H1 (cell line): ENCODE measurements at regions not wholly inside any gene's neighbourhood (a gene's known extent, or its start where the extent isn't known, plus 50 kb on each side); places are given as distances from the start of the nearest gene placed in this dataset.

ENCODE experiments used
- EP300 ChIP-seq, 2 experiments: IDR thresholded peaks; 1 replicate in 1 of 2; 2 replicates in 1 of 2; pipeline ENCODE4 v1.6.1; 2011 to 2012; ENCODE audit warnings: low read depth in 2 of 2, low read length in 2 of 2, mild to moderate bottlenecking in 2 of 2, borderline replicate concordance in 1 of 2, inconsistent platforms in 1 of 2, moderate library complexity in 1 of 2
- EZH2 ChIP-seq: fragments of 200-600 bp; sonication (generic); IDR thresholded peaks from 2 replicates; pipeline ENCODE4 v1.7.1; 2012; ENCODE audit warnings: low read depth, mild to moderate bottlenecking, moderate library complexity, low read length, inconsistent platforms; ENCODE audit not compliant: severe bottlenecking
- TAF1 ChIP-seq: IDR thresholded peaks from 2 replicates; pipeline ENCODE4 v1.6.1; 2011; ENCODE audit warnings: mild to moderate bottlenecking, low read depth, low read length
- TF ChIP-seq, protein P1 (sequence below), 3 experiments: IDR thresholded peaks; 1 replicate in 2 of 3; 2 replicates in 1 of 3; pipeline versions ENCODE4 v1.5.1 to v1.6.1; 2011; ENCODE audit warnings: low read length in 3 of 3, mild to moderate bottlenecking in 3 of 3, inconsistent platforms in 2 of 3, low read depth in 1 of 3, moderate library complexity in 1 of 3; ENCODE audit not compliant: insufficient read depth in 1 of 3; ENCODE audit errors: control extremely low read depth in 1 of 3
- TF ChIP-seq, protein P2 (sequence below): IDR thresholded peaks from 2 replicates; pipeline ENCODE4 v1.6.1; 2011; ENCODE audit warnings: low read depth, mild to moderate bottlenecking, low read length; ENCODE audit not compliant: insufficient read depth
- TF ChIP-seq, protein P3 (sequence below): fragments of 300-600 bp; sonication (generic); IDR thresholded peaks from 2 replicates; pipeline ENCODE4 v1.7.1; 2012; ENCODE audit warnings: low read length, moderate library complexity, mild to moderate bottlenecking, inconsistent platforms; ENCODE audit not compliant: insufficient replicate concordance

DNA sequence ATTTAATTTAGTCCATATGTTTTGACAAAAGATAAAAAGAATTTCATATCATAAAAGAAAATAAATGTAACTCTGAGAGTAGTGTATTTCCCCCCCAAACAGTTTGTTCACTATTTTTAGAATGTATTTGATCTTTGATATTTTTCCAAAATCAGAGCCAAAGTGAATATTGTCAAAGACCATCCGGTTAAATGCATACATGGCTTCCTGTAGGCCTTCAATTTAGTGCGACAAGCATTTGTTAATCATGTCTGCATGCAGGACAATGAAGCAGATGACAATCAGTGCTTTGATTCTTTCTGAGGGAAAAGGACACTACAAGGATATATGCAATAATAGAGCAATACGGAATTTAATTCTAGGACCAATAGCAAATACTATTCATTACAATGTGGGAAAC lies 79.8 kb downstream of the ACTBL2 start:
- TF ChIP-seq EP300 (IDR thresholded peaks at IDR 0.05; ENCODE audit: borderline replicate concordance in 1 of 2, low read depth in 2 of 2, low read length in 2 of 2) (no peak), TAF1 (no peak), EZH2 (no peak)
- TF ChIP-seq, protein P1, sequence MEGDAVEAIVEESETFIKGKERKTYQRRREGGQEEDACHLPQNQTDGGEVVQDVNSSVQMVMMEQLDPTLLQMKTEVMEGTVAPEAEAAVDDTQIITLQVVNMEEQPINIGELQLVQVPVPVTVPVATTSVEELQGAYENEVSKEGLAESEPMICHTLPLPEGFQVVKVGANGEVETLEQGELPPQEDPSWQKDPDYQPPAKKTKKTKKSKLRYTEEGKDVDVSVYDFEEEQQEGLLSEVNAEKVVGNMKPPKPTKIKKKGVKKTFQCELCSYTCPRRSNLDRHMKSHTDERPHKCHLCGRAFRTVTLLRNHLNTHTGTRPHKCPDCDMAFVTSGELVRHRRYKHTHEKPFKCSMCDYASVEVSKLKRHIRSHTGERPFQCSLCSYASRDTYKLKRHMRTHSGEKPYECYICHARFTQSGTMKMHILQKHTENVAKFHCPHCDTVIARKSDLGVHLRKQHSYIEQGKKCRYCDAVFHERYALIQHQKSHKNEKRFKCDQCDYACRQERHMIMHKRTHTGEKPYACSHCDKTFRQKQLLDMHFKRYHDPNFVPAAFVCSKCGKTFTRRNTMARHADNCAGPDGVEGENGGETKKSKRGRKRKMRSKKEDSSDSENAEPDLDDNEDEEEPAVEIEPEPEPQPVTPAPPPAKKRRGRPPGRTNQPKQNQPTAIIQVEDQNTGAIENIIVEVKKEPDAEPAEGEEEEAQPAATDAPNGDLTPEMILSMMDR (IDR thresholded peaks at IDR 0.05; ENCODE audit: control extremely low read depth in 1 of 3, insufficient read depth in 1 of 3, low read depth in 1 of 3, low read length in 3 of 3): no peak
- TF ChIP-seq, protein P2, sequence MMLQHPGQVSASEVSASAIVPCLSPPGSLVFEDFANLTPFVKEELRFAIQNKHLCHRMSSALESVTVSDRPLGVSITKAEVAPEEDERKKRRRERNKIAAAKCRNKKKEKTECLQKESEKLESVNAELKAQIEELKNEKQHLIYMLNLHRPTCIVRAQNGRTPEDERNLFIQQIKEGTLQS: no peak
- TF ChIP-seq, protein P3, sequence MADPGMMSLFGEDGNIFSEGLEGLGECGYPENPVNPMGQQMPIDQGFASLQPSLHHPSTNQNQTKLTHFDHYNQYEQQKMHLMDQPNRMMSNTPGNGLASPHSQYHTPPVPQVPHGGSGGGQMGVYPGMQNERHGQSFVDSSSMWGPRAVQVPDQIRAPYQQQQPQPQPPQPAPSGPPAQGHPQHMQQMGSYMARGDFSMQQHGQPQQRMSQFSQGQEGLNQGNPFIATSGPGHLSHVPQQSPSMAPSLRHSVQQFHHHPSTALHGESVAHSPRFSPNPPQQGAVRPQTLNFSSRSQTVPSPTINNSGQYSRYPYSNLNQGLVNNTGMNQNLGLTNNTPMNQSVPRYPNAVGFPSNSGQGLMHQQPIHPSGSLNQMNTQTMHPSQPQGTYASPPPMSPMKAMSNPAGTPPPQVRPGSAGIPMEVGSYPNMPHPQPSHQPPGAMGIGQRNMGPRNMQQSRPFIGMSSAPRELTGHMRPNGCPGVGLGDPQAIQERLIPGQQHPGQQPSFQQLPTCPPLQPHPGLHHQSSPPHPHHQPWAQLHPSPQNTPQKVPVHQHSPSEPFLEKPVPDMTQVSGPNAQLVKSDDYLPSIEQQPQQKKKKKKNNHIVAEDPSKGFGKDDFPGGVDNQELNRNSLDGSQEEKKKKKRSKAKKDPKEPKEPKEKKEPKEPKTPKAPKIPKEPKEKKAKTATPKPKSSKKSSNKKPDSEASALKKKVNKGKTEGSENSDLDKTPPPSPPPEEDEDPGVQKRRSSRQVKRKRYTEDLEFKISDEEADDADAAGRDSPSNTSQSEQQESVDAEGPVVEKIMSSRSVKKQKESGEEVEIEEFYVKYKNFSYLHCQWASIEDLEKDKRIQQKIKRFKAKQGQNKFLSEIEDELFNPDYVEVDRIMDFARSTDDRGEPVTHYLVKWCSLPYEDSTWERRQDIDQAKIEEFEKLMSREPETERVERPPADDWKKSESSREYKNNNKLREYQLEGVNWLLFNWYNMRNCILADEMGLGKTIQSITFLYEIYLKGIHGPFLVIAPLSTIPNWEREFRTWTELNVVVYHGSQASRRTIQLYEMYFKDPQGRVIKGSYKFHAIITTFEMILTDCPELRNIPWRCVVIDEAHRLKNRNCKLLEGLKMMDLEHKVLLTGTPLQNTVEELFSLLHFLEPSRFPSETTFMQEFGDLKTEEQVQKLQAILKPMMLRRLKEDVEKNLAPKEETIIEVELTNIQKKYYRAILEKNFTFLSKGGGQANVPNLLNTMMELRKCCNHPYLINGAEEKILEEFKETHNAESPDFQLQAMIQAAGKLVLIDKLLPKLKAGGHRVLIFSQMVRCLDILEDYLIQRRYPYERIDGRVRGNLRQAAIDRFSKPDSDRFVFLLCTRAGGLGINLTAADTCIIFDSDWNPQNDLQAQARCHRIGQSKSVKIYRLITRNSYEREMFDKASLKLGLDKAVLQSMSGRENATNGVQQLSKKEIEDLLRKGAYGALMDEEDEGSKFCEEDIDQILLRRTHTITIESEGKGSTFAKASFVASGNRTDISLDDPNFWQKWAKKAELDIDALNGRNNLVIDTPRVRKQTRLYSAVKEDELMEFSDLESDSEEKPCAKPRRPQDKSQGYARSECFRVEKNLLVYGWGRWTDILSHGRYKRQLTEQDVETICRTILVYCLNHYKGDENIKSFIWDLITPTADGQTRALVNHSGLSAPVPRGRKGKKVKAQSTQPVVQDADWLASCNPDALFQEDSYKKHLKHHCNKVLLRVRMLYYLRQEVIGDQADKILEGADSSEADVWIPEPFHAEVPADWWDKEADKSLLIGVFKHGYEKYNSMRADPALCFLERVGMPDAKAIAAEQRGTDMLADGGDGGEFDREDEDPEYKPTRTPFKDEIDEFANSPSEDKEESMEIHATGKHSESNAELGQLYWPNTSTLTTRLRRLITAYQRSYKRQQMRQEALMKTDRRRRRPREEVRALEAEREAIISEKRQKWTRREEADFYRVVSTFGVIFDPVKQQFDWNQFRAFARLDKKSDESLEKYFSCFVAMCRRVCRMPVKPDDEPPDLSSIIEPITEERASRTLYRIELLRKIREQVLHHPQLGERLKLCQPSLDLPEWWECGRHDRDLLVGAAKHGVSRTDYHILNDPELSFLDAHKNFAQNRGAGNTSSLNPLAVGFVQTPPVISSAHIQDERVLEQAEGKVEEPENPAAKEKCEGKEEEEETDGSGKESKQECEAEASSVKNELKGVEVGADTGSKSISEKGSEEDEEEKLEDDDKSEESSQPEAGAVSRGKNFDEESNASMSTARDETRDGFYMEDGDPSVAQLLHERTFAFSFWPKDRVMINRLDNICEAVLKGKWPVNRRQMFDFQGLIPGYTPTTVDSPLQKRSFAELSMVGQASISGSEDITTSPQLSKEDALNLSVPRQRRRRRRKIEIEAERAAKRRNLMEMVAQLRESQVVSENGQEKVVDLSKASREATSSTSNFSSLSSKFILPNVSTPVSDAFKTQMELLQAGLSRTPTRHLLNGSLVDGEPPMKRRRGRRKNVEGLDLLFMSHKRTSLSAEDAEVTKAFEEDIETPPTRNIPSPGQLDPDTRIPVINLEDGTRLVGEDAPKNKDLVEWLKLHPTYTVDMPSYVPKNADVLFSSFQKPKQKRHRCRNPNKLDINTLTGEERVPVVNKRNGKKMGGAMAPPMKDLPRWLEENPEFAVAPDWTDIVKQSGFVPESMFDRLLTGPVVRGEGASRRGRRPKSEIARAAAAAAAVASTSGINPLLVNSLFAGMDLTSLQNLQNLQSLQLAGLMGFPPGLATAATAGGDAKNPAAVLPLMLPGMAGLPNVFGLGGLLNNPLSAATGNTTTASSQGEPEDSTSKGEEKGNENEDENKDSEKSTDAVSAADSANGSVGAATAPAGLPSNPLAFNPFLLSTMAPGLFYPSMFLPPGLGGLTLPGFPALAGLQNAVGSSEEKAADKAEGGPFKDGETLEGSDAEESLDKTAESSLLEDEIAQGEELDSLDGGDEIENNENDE: no peak
